ENCODE measurements at regions not wholly inside any gene's neighbourhood (a gene's known extent, or its start where the extent isn't known, plus 50 kb on each side); places are given as distances from the start of the nearest gene placed in this dataset.

DNA sequence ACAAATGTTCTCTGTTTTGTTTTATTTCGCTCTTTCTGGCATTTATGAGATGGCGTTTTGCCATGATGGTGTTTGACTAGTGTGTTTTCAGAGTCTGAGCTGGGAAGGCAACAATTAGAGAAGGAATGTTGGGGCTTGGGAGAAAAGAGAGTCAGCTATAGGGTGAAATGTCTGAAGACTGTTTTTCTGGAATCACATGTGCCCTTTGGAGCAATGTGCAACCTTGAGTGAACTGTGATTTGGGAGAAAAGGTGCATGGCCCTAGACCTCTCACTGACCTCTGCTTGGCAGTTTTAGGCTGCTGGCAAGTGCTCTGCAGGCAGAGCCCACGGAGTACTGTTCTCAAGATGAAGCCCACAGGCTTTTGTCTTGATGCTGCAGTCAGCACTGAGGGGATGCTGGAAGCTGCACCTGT is 379.9 kb upstream of the PDE3A start:
- TF ChIP-seq, protein P1, sequence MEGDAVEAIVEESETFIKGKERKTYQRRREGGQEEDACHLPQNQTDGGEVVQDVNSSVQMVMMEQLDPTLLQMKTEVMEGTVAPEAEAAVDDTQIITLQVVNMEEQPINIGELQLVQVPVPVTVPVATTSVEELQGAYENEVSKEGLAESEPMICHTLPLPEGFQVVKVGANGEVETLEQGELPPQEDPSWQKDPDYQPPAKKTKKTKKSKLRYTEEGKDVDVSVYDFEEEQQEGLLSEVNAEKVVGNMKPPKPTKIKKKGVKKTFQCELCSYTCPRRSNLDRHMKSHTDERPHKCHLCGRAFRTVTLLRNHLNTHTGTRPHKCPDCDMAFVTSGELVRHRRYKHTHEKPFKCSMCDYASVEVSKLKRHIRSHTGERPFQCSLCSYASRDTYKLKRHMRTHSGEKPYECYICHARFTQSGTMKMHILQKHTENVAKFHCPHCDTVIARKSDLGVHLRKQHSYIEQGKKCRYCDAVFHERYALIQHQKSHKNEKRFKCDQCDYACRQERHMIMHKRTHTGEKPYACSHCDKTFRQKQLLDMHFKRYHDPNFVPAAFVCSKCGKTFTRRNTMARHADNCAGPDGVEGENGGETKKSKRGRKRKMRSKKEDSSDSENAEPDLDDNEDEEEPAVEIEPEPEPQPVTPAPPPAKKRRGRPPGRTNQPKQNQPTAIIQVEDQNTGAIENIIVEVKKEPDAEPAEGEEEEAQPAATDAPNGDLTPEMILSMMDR (IDR thresholded peaks at IDR 0.05; ENCODE audit: insufficient read depth, low read depth, low read length), result no peak
- H3K4me3 ChIP-seq (ENCODE audit: low read depth, low read length), result no peak overlapping the region
- peak; percentile 66 for DNase-seq (ENCODE audit: low read depth)

DNA sequence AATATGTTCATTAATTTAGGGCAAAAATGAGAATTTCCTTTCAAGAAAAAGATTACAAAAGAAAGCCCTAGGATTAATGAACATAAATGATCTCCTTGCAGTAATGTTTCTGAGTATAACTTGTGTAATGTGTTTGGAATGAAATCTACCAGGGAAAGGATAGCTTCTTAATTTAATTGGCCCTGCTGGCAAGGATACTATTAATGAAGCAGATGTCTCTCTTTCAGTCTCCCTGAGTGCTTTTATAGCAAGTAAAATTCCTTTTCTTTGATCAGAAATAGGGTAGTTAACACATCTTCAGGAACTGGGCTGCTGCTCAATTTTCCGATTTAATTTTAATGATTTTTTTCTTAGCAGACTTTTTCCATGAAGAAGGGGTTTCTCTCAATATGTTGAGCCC is 379.4 kb upstream of the PDE3A start:
- TF ChIP-seq, protein P1 (IDR thresholded peaks at IDR 0.05; ENCODE audit: insufficient read depth, low read depth, low read length), result no peak
- no peak for DNase-seq (ENCODE audit: low read depth)
- no peak overlapping the region for H3K4me3 ChIP-seq (ENCODE audit: low read depth, low read length)

DNA sequence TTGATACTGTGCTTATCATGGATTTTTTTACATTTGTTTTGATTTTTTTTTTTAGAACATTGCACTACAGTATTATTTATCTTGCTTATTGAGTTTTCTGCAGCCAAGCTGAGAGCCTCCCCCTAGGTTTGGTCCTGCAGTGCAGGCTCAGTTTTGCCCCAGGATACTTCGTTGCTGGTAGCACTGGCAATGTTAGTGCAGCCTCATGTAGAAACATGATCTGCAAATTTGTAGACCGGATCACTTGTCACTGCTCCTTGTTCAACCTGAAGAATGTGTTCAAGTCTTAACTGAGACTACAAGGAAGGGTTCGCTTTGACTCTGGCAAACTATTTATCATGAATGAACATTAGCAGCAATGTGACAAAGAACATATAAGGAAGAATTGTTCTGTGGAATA is 377.2 kb upstream of the PDE3A start:
- no peak overlapping the region for H3K4me3 ChIP-seq (ENCODE audit: low read depth, low read length)
- TF ChIP-seq, protein P1 (IDR thresholded peaks at IDR 0.05; ENCODE audit: insufficient read depth, low read depth, low read length), result no peak
- DNase-seq (ENCODE audit: low read depth), result no peak

DNA sequence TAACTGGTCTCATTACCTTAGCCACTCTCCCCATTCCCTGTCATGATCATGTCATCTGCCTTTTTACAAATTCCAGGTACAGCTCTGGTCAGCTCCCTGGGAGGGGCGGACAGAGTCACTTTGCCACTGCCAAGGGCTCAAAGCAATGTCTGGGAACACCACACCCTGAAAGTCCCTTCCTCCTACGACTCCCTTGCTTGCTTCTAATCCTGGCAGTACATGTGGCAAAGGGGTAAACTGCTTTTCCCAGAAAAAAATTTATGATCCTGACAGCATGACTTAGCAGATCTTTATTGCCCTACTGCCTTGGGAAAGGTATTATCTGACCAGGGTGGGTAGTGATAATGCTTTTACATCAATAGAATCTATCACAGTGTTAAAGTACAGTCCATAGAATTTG is 376.0 kb upstream of the PDE3A start:
- TF ChIP-seq, protein P1 (IDR thresholded peaks at IDR 0.05; ENCODE audit: insufficient read depth, low read depth, low read length), result no peak
- DNase-seq (ENCODE audit: low read depth), result no peak
- H3K4me3 ChIP-seq (ENCODE audit: low read depth, low read length), result no peak overlapping the region

DNA sequence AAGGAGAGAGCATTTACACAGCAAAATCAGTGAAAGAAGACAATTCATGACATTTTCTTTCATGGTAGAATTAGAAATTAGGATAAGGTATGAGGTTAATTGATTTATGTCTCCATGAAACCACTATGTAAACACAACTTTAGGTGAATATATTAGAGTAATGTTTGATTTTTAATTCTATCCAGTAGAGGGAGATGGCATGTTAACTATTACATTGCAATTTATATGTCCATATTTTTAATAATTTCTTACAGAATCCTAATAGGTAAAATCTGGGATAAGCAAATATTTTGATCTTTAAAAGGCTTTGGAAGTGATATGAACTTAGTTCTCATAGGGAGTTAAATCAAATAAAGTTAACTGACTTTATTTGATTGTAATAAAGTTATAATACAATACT is 373.4 kb upstream of the PDE3A start:
- TF ChIP-seq, protein P1 (IDR thresholded peaks at IDR 0.05; ENCODE audit: insufficient read depth, low read depth, low read length), result no peak
- no peak for DNase-seq (ENCODE audit: low read depth)
- H3K4me3 ChIP-seq (ENCODE audit: low read depth, low read length), result no peak overlapping the region

DNA sequence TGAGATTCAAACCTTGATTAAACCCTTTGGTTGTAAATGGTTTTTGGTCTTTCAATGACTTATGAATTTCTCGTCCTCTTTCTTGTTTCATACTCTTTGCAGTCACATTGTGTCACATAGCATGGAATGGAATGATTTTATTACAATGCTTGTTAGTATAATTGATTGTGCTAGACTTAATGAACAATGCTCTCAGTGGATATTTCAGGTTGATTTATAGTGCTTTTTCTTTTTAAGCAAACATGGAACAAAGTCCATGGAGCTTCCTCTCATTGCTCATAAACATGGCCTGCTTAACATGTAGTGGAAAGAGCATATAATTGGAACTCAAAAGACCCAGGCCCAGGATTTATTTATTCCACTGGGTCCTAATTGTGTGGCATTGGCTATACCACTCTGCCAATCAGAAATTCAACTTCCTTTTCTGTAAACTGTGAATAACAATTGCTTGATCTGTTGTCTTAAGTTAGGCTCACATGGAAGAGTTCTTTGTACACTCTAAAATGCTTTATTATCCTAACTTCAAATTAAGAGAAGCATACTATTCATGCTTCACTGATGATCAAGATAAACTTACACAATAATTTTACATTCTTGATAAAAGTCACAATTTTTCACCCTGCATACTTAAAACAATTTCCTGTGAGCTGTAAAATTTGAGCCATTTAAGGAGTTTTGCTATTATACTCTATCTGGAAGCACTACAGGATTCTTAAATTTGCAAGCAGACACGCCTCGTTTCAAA is 370.5 kb upstream of the PDE3A start:
- no peak for DNase-seq (ENCODE audit: low read depth)
- H3K4me3 ChIP-seq (ENCODE audit: low read depth, low read length), result no peak overlapping the region
- TF ChIP-seq, protein P1 (IDR thresholded peaks at IDR 0.05; ENCODE audit: insufficient read depth, low read depth, low read length), result no peak

DNA sequence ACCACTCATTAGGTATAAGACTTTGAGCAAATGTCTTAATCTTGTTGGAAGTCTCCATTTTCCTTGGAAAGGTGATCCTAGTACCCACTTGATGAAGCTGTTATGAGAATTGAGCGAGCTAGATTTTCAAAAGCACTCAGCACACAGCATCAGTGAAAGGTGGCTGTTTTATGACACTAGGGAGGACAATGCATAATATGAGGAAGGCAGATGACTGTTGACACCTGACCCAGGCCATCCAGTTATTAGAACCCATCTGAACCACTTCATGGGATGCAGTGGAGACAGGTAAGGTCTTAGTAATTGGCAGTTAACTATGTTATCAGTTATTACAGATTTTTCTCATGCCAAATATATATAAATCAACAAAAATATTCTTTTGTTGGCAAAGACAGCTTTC is 369.9 kb upstream of the PDE3A start:
- TF ChIP-seq, protein P1 (IDR thresholded peaks at IDR 0.05; ENCODE audit: insufficient read depth, low read depth, low read length), result no peak
- no peak for DNase-seq (ENCODE audit: low read depth)
- no peak overlapping the region for H3K4me3 ChIP-seq (ENCODE audit: low read depth, low read length)

Data from fibroblast of villous mesenchyme (primary cell).